PC-9 (cell line): ENCODE measurements at regions not wholly inside any gene's neighbourhood (a gene's known extent, or its start where the extent isn't known, plus 50 kb on each side); places are given as distances from the start of the nearest gene placed in this dataset.

Source experiments
- CTCF ChIP-seq: fragments of 200-600 bp; sonication (generic); conservative IDR thresholded peaks from 2 replicates; pipeline ENCODE4 v1.6.1; 2017; ENCODE audit warnings: mixed run types, antibody characterized with exemption, mild to moderate bottlenecking, moderate library complexity
- EZH2 ChIP-seq: fragments of 200-600 bp; sonication (generic); IDR thresholded peaks from 2 replicates; pipeline ENCODE4 v1.8.0; 2017; ENCODE audit warnings: antibody characterized with exemption, low read depth

- TF ChIP-seq CTCF (no peak), EZH2 (no peak)
These were observed 690.4 kb upstream of the LRATD1 start for GRCh38 chr2:13942111-13942510.
